GM18517 (cell line): ENCODE measurements at regions not wholly inside any gene's neighbourhood (a gene's known extent, or its start where the extent isn't known, plus 50 kb on each side); places are given as distances from the start of the nearest gene placed in this dataset.

Experiments used
- ATAC-seq: cut with Tn5 transposase; IDR thresholded peaks from one replicate; pipeline ENCODE4 v1.9.1; 2021; ENCODE audit warnings: mild to moderate bottlenecking, moderate library complexity; ENCODE audit not compliant: unreplicated experiment

DNA sequence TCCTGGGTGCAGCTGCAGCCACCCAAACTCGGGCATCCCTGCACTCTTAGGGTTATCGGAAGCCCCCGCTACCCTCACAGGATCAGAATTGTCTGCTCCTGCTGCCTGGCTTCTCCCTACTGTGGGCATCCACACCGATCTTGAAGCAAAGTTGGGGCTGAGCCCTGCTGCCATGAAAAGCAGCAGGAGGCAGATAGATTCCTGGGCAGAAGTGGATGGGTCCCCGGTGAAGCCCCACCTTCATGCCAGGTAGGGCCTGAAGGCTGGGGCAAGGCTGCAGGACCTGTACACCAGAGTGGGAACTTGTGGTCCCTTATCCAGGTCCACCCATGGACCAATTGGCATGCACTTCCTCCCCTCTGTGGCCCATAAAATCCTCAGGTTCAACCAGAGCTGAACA lies 922.6 kb upstream of the KCND2 start:
- ATAC-seq: no peak

DNA sequence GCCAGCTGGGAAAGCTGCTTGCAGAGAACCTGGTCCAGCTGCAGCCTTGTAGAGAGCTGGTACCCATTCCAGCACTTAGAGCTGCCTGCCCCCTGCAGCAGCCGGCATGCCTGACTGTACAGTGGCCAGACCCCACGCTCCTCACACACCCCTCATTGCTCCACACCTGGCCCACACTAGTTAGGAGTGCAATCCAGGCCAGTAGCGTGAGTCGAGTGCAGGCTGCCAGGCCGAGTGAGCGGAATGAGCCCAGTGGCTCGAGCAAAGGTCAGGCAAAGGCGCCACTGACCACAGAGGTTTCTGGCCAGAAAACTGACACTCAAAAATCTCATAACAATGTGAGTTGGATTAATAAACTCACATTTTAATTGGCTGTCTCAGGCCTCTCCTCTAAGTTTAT lies 921.7 kb upstream of the KCND2 start:
- ATAC-seq: no peak

DNA sequence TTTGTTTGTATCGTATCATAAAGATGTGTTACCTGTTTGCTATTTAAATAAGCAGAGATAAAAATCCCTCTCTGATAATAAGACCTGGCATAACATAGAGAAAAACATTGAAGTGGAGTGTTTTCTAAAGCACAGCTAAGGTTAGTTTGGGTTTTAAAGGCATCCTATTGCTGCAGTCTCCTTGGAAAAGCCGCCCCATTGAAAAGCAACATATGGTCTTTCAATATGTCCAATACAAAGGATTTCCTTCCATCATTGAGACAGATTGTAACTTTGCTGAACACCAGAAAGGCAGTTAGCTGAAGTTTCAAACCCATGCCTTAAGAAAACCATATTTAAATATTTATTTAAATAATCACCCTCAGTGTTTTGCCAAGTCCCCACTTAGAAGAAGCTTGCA lies 898.5 kb upstream of the KCND2 start:
- no peak for ATAC-seq

DNA sequence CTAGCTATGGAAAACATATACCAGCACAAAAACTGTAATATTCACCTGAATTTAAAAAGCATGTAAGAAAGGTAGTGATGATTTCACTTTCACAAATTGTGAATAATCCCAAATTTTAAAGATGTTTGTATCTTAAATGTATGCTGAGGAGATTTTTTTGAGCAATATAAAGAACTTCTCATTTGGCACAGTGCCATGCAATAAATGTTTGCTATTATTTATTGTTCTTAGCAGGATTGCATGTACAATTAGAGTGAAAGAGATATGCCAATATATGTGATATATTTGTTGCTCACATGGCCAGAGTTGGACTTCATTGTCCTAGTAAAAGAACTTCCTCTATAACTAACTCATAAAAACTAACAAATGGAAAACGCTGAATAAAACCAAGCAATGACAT lies 895.1 kb upstream of the KCND2 start:
- no peak for ATAC-seq

DNA sequence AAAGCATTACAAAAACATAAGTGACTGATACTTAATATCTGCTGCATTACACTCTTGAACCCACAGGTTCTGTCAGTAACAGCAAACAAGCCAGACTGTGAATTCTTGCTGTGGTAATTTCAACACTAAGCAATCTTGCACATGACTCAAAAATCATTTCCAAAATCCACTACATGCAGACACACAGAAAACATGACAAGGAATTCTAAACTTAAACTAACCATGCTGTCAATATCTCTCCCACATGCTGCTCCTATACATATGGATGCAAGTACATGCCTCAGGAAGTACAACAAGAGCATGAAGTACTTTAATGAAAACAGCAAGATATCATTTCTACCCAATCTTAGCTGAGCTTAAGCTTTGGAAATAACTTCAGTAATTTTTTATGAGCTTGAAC lies 890.2 kb upstream of the KCND2 start:
- ATAC-seq: no peak

DNA sequence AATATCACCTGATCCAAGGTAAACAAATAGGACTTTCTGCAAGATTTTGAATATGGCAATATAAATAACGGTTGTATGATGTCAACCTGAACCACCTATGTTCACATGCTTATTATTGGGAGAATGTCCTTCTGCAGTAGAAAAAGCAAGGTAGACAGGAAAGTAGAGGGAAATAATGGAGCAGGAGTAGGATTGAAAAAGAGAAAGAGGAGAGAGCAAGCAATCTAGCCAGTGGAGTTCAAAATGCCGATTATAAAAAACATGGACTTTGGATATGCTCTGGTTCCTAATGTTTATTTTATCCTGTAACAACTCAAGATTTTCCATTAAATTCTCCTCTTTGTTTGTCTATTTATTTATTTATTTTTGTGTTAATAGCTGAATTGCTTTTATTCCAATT lies 878.0 kb upstream of the KCND2 start:
- ATAC-seq: no peak

DNA sequence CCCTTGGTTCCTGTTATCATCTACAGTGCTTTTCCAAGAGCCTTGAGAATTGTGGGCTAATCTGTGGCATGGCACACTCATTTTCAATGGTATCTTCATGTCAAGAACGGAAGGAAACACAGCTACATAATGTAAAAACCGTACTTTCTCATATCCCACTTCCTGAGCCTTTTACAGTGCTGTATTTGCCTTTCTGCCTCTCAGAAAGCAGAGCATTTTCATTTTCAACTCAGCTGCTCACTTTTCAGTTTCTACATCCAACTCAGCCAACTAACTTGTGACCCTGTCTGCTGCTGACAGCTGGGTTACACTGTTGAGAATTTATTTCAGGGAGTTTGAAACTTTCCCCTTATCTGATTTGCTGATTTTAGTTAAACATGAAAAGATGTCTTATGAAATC lies 875.8 kb upstream of the KCND2 start:
- peak; percentile 91 for ATAC-seq

DNA sequence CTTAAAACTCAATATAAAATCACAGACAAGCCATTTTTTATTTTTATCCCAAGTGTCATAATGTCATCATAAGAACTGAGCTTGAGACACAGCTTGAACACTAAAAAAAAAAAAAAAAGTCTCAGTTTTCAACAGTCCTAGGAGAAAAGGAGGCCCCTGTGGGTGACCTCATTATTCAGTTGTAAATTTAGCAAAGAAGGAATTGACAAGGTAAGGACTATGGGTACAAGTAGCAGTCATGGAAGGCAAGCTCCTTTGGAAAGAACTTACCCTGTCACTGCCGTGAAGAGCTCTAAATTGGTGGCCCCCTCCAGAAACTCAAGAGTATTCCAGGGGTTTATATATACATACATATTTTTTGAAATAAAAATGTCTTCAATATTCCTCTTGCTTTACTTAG lies 864.4 kb upstream of the KCND2 start:
- ATAC-seq: no peak

DNA sequence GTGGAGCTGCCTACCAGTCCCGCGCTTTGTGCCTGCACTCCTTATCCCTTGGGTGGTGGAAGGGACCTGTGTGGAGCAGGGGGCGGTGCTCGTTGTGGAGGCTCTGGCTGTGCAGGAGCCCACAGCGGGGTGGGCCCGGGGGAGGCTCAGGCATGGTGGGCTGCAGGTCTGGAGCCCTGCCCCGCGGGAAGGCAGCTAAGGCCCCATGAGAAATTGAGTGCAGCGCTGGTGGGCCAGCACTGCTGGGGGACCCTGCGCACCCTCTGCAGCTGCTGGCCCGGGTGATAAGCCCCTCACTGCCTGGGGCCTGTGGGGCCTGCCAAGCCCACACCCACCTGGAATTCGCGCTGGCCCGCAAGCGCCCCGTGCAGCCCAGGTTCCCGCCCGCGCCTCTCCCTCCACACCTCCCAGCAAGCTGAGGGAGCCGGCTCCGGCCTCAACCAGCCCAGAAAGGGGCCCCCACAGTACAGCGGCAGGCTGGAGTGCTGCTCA lies 859.6 kb upstream of the KCND2 start:
- no peak for ATAC-seq

DNA sequence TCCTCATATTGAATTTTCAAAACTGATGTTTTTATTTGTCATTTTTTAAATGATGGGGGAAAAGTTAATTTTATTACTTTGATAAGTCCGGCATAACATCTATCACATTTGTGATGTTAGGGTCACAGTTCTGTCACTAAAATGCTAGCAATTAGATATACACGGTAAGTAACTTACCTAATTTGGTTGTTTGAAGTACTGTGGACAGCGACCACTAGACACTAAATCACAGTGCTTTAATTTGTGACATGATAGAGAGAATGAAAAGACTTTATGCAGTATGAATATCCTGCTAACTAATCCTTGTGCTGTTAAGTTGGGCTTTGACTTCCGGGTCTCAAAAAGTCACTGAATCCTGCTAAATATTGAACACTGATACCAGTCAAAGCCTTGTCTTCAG lies 857.3 kb upstream of the KCND2 start:
- ATAC-seq: no peak

DNA sequence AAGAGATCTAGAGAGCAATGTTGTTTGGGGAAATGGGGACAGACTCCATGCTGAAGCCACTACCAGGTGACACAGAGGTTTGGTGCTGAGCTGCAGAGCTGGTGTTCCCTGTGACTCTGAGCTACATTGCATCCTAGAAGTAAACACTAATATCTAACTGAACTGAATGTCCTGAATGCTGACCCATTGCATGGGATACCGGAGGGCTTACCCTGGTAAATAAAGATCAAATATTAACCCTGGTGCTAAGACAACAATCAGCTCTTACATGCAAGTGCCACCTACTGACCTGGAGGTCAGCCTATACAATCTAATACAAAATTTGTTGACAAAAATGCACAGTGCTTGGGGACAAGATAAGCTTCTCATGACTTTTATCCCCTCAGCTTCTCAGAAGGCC lies 851.3 kb upstream of the KCND2 start:
- no peak for ATAC-seq

DNA sequence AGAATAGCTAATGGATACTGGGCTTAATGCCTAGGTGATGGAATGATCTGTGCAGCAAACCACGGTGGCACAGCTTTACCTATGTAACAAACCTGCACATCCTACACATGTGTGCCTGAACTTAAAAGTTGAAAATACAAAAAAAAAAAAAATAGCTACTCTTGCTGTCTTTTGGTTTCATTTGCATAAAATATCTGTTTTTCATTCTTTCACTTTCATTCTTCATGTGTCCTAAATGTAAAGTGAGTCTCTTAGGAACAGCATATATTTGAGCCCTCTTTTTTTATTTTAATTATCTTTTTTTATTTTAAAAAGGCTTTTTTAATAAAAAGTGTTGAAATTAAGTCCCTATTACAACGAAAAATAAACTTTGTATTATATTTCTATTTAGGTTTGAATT lies 836.1 kb upstream of the KCND2 start:
- ATAC-seq: peak; percentile 68

DNA sequence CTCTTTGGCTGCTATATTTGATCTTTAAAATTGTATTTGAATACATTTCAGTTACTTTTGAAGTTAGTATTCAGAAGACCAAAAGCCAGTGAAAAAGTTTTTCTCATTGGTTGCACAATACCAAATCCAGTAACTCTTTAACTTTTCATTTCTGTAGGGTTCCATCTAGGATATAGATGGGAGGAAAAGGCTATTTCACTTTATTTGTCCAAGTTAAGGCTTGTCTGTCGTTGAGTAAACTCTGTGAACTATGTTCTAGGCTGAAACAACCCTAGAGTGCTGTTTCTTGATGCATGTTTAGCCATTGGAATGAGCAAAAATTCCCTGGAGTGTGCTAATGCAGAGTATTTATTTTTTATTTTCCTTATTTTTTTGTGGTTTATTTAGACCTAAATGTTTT lies 834.7 kb upstream of the KCND2 start:
- no peak for ATAC-seq

DNA sequence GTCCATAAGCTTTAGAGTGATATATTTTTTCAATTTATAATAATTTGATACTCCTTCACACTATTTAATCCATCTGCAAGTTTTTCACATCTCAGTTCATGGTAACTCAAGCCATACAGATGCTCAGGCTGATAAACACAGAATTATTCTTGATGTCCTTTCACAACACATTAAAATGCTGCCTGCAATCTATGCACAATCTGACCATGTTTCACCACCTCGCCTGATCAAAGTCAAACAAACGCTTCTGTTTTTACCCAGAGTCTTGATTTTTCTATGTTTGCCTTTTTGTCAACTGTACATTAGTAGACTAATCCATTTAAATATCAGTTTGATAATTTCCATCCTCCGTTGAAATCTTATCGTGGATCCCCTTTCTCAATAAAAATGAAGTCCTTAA lies 833.8 kb upstream of the KCND2 start:
- no peak for ATAC-seq

DNA sequence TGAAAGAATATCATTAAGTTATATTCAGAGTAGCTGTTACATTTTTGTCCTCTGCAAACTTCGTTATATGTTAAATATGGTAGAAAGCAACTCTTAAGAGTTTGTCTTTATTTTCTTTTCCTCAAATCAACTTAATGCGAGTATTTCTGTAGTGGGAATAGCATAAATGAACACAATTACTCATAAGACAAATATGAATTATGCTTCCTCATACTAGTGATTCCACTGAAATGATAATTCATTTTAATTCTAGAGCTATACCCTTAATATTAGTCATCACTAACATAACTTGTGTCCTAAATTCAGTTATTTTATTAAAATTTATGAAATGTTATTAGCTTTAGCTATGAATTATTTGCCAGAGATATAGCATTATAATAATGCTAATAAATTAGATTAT lies 820.6 kb upstream of the KCND2 start:
- ATAC-seq: no peak

DNA sequence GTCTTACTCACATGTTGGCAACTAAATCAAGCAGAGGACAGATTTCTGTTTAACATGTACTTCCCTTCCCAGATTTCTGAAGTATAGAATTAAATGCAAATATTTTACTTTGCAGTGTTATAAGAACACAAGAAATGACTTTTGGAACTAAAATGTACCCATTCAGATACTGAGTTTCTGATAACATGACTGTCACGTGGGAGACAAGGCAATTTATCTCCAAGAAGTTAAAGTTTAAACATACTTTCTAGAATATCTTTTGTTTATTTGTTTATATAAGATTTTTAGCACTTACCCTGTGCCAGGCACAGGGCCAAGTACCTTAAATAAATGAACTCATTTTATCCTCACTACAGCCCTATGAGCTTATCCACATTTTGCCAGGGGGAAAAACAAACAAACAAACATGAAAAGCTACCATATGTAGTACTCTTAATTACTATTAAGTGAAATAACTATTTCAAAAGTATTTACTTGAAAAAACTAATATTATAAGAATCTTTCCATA lies 807.1 kb upstream of the KCND2 start:
- ATAC-seq: no peak

DNA sequence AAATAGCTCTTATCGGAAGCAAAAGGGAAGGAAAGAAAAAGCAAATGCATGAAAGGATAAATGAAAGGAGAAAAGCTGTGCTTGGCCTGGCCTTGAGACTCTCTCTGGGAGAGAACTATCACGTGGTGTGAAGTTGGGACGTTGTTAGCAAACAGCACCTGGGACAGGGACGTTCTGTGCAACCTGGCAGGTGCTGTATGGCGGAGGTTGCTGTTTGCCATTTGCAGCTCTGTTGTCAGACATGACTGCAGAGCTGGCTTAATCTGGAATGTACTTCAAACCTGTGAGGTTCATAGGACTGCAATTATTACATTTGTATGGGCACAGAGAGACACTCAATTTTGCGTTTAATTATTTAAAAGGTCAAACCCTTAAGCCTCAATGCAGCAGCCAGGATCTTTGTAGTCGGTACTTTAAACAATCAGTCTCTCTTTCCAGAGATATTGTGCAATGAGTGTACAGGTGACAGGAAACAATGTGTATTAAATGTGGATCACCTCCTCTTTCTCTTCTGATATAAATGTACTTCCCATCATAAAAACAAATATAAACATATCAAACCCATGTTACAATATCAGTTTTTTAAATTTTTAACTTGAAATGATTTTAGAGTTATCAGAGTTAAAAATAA lies 800.5 kb upstream of the KCND2 start:
- ATAC-seq: no peak

DNA sequence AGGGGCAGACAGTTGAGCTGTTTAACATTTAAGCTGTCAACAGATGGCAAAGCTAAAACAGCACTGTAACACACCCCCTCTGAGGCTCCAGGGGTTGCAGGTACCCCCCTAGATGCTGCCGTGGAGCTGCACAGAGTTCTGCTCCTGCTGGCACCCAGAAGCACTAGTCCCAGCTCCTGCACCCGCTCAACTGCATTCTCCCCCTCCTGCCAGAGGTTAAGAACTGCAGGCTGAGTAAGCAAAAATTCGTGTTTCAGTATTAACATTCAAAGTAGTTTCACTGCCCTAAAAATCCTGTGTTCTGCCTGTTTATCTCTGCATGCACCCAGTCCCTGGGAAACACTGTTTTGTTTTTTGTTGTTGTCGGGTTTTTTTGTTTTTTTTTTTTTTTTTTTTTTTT lies 790.8 kb upstream of the KCND2 start:
- peak; percentile 98 for ATAC-seq

DNA sequence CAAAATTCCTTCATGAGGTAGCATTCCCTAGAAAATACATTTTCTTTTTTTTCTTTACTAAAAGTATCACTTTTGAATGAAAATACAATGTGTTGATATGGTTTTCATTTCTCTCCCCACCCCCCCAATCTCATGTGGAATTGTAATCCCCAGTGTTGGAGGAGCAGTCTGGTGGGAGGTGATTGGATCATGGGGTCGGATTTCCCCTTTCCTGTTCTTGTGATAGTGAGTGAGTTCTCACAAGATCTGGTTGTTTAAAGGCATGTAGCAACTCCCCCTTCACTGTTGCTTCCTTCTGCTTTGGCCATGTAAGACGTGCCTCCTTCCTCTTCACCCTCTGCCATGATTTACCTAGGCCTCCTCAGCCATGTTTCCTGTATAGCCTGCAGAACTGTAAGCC lies 790.3 kb upstream of the KCND2 start:
- no peak for ATAC-seq

DNA sequence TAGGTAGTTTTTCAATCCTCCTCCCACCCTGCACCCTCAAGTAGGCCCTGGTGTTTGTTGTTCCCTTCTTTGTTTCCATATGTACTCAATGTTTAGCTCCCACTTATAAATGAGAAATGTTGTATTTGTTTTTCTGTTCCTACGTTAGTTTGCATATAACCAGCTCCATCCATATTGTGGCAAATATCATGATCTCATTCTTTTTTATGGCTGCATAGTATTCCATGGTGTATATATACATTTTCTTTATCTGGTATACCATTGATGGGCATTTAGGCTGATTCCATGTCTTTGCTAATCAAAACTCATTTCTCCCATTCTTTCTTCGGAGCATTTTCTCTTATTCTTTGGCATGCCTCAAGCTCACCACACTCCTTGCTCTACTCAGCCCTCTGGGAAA lies 789.6 kb upstream of the KCND2 start:
- no peak for ATAC-seq

DNA sequence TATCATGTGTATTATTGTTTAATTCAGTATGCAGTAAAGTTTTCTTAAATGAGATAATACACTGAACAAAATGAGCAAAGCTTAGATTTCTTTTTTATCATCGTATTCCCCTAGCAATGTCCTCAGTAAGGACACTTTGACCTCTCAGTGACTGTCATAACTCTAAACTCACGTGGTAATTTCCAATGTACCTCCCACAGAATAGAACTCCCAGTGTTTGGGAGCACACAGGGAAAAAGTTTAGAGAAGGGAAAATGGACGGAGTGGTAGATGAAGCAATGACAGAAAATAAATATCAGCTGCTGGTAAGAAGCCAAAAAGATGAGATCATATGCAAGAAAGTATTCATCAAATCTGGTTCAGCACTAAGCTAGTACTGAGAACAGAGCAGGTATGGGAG lies 758.6 kb upstream of the KCND2 start:
- ATAC-seq: no peak

DNA sequence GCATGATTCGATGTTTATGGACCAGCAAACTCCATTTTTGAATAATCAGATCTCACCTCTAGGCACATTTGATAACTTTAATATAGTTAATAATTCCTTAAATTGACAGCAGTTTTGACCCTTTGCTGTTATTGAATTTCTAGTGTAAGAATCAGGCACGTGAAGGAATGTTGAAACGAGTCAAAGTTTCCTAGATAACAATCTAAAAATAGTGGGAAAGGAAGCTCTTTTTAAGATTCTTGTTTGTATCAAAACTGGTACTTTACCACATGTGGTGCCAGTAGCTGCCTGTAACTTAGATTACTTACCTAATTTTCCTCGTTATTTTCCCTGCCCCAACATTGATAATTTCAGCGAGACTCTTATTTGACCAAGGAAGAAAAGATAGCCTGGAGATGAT lies 757.8 kb upstream of the KCND2 start:
- ATAC-seq: no peak

DNA sequence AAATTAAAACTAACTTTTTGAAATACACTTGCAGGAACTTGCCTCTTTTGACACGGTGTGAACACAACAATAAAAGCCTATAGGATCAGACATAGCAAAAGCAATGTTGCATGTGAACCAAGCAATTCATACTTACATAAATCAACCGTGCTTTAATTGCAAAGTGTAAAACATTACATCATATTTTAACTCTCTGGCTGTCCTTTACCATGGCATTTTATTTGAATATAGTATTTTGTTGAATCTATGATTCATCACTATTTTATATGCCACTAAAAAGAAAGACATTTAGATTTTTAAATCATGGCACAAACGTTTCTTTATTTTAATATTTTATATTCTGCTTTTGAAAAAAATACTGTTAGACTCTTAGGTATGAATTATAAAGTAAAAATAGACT lies 757.0 kb upstream of the KCND2 start:
- no peak for ATAC-seq
